ENCODE measurements at regions not wholly inside any gene's neighbourhood (a gene's known extent, or its start where the extent isn't known, plus 50 kb on each side); places are given as distances from the start of the nearest gene placed in this dataset.
"Not testable (repeated sequence)": the region's sequence is repeated elsewhere in the genome, so short reads cannot be mapped to it uniquely, and the experiment has no call there.

DNA sequence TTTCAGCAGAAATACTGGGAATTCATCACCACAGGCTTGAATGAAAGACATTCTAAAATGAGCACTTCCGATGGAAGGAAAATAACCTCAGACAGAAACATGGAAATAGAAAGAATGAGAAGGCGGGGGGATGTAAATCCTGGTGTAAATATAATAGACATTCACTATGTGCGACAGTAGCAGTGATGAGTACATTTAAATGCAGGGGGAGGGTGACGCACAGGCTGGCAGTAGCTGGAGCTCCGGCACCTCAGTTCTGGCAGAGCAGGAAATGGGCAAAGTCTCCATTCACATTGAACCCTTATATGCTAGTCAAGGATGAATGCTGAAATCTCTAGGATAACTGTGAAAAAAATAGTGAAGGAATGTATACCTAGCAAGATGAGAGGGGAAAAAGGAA, 172.7 kb upstream of the C14orf180 start:
- peaks cover 0 to 2% of the 10 kb centered on the region in 2 donors for H3K27me3 ChIP-seq (ENCODE audit: control insufficient read depth in 1 of 2, insufficient read depth in 2 of 2, low read length in 2 of 2)
- peaks cover 0 to 9% of the 10 kb centered on the region in 2 donors for H3K9me3 ChIP-seq (ENCODE audit: control insufficient read depth in 2 of 2, low read length in 2 of 2)
- no peaks in the 10 kb centered on the region for H3K4me1 ChIP-seq (ENCODE audit: control insufficient read depth, insufficient read depth, low read length)
- no peak overlapping the region for H3K4me3 ChIP-seq (ENCODE audit: low read length in 2 of 2)
- H3K27ac ChIP-seq (ENCODE audit: low read length), result no peak overlapping the region
- H3K36me3 ChIP-seq (ENCODE audit: control insufficient read depth in 2 of 2, insufficient read depth in 2 of 2, low read length in 2 of 2), result no peaks in the 10 kb centered on the region
- H3K9ac ChIP-seq (ENCODE audit: low read length in 2 of 2), result no peak overlapping the region

DNA sequence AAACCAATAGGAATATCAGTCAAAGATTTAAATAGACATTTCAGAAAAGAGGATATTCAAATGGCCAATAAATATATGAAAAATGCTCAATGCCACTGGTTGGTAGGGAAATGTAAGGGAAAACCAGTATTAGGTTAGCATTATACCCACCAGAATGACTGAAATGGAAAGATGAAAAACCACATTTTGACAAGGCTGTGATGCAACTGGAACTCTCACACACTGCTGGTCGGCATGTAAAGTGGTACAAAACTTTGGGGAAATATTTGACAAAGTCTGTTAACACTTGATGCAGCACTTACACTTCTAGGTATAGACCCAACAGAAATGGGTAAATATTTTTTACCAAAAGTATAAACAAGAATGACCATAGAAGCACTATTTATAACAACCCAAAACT, 163.2 kb upstream of the C14orf180 start:
- Histone ChIP-seq H3K9ac (ENCODE audit: low read length in 2 of 2) (no peak overlapping the region), H3K27me3 (ENCODE audit: control insufficient read depth in 1 of 2, insufficient read depth in 2 of 2, low read length in 2 of 2) (peaks cover 0 to 4% of the 10 kb centered on the region in 2 donors), H3K9me3 (ENCODE audit: control insufficient read depth in 2 of 2, low read length in 2 of 2) (no peaks in the 10 kb centered on the region), H3K4me3 (ENCODE audit: low read length in 2 of 2) (no peak overlapping the region), H3K36me3 (ENCODE audit: control insufficient read depth in 2 of 2, insufficient read depth in 2 of 2, low read length in 2 of 2) (no peaks in the 10 kb centered on the region), H3K4me1 (ENCODE audit: control insufficient read depth, insufficient read depth, low read length) (no peaks in the 10 kb centered on the region), H3K27ac (ENCODE audit: low read length) (no peak overlapping the region)

- Histone ChIP-seq H3K4me1 (ENCODE audit: control insufficient read depth, insufficient read depth, low read length) (no peaks in the 10 kb centered on the region), H3K27me3 (ENCODE audit: control insufficient read depth in 1 of 2, insufficient read depth in 2 of 2, low read length in 2 of 2) (peaks cover 0 to 4% of the 10 kb centered on the region in 2 donors), H3K36me3 (ENCODE audit: control insufficient read depth in 2 of 2, insufficient read depth in 2 of 2, low read length in 2 of 2) (no peaks in the 10 kb centered on the region), H3K27ac (ENCODE audit: low read length) (no peak overlapping the region), H3K4me3 (ENCODE audit: low read length in 2 of 2) (no peak overlapping the region), H3K9me3 (ENCODE audit: control insufficient read depth in 2 of 2, low read length in 2 of 2) (no peaks in the 10 kb centered on the region), H3K9ac (ENCODE audit: low read length in 2 of 2) (no peak overlapping the region)
Measured at GRCh38 chr14:104419865-104420505, 159.6 kb upstream of the C14orf180 start.

GRCh38 chr14:104420523-104420922, 159.0 kb upstream of the C14orf180 start:
- not testable (repeated sequence) for H3K4me3 ChIP-seq (ENCODE audit: low read length in 2 of 2); H3K9ac ChIP-seq (ENCODE audit: low read length in 2 of 2); H3K9me3 ChIP-seq (ENCODE audit: control insufficient read depth in 2 of 2, low read length in 2 of 2); H3K4me1 ChIP-seq (ENCODE audit: control insufficient read depth, insufficient read depth, low read length); H3K27me3 ChIP-seq (ENCODE audit: control insufficient read depth in 1 of 2, insufficient read depth in 2 of 2, low read length in 2 of 2); H3K36me3 ChIP-seq (ENCODE audit: control insufficient read depth in 2 of 2, insufficient read depth in 2 of 2, low read length in 2 of 2); H3K27ac ChIP-seq (ENCODE audit: low read length)

GRCh38 chr14:104420990-104421389, 158.6 kb upstream of the C14orf180 start:
- peaks cover 4% of the 10 kb centered on the region in 2 donors for H3K27me3 ChIP-seq (ENCODE audit: control insufficient read depth in 1 of 2, insufficient read depth in 2 of 2, low read length in 2 of 2)
- H3K36me3 ChIP-seq (ENCODE audit: control insufficient read depth in 2 of 2, insufficient read depth in 2 of 2, low read length in 2 of 2), result no peaks in the 10 kb centered on the region
- H3K4me3 ChIP-seq (ENCODE audit: low read length in 2 of 2), result no peak overlapping the region
- H3K27ac ChIP-seq (ENCODE audit: low read length), result no peak overlapping the region
- no peaks in the 10 kb centered on the region for H3K4me1 ChIP-seq (ENCODE audit: control insufficient read depth, insufficient read depth, low read length)
- no peaks in the 10 kb centered on the region for H3K9me3 ChIP-seq (ENCODE audit: control insufficient read depth in 2 of 2, low read length in 2 of 2)
- H3K9ac ChIP-seq (ENCODE audit: low read length in 2 of 2), result no peak overlapping the region

DNA sequence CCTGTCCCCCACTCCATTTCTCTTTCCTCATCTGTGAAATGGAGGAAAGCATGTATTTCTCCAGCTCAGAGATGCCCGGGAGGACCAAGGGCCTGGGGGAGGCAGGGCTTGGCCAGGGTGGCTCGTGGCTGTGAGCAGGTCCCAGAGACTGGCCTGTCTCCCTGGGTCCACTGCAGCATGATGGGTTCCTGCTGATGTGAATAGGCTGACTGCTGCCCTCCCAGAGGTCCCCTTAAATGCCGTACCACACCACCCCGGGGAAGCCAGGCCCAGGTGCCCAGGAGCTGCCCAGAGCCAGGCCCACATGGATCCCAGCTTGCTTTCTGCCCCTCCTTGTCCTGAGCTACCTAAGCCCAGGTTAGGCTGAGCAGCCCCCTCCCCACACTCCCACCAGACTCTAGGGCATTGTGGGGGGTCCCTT, 158.2 kb upstream of the C14orf180 start:
- Histone ChIP-seq H3K27me3 (ENCODE audit: control insufficient read depth in 1 of 2, insufficient read depth in 2 of 2, low read length in 2 of 2) (peaks cover under 1 to 4% of the 10 kb centered on the region in 2 donors), H3K4me1 (ENCODE audit: control insufficient read depth, insufficient read depth, low read length) (no peaks in the 10 kb centered on the region), H3K4me3 (ENCODE audit: low read length in 2 of 2) (no peak overlapping the region), H3K9ac (ENCODE audit: low read length in 2 of 2) (no peak overlapping the region), H3K27ac (ENCODE audit: low read length) (no peak overlapping the region), H3K36me3 (ENCODE audit: control insufficient read depth in 2 of 2, insufficient read depth in 2 of 2, low read length in 2 of 2) (no peaks in the 10 kb centered on the region), H3K9me3 (ENCODE audit: control insufficient read depth in 2 of 2, low read length in 2 of 2) (no peaks in the 10 kb centered on the region)

GRCh38 chr14:104421892-104422828, 157.4 kb upstream of the C14orf180 start:
- no peaks in the 10 kb centered on the region for H3K36me3 ChIP-seq (ENCODE audit: control insufficient read depth in 2 of 2, insufficient read depth in 2 of 2, low read length in 2 of 2)
- H3K27ac ChIP-seq (ENCODE audit: low read length), result no peak overlapping the region
- H3K9ac ChIP-seq (ENCODE audit: low read length in 2 of 2), result no peak overlapping the region
- H3K27me3 ChIP-seq (ENCODE audit: control insufficient read depth in 1 of 2, insufficient read depth in 2 of 2, low read length in 2 of 2), result peaks cover 0 to 4% of the 10 kb centered on the region in 2 donors
- no peak overlapping the region for H3K4me3 ChIP-seq (ENCODE audit: low read length in 2 of 2)
- no peaks in the 10 kb centered on the region for H3K9me3 ChIP-seq (ENCODE audit: control insufficient read depth in 2 of 2, low read length in 2 of 2)
- no peaks in the 10 kb centered on the region for H3K4me1 ChIP-seq (ENCODE audit: control insufficient read depth, insufficient read depth, low read length)

DNA sequence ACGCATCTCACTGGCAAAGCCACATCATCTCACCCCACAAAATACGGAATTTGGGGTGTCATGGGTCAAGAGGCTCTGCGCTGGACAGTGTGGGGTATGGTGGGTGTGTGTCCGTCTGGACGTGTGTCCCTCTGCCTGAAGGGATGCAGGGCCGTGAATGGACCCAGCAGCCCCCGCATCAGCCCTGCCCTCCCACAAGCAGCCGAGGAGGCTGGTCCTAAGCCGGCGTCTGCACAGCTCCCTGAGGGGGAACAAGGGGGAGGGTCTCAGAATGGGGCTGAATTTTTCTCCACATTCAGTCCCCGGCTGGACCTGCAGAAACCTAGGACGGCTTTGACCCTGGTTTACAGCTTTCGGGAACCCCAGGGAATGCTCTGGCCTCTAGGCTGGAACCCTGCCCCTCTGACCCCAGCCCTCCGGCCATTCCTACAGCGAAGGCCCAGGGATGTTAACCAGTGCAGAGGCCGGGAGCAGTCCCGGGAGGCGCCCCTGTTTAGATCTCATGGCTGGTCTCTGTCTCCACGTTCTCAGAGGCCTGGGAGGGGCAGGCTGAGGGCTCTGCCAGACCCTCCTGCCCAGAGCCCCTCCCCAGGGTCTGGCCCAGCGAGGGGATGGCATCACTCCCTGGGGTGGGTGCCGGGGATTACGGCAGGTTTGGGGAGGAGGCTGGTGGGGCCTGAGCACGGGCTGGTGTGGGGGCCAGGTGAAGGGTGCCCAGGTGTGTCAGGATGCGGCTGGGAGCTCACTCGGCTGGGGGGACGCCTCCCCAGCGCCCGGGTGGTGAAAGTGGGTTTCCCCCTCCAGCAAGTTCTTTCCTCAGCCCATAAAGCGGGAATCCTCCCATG, 156.5 kb upstream of the C14orf180 start:
- Histone ChIP-seq H3K4me1 (ENCODE audit: control insufficient read depth, insufficient read depth, low read length) (no peaks in the 10 kb centered on the region), H3K27me3 (ENCODE audit: control insufficient read depth in 1 of 2, insufficient read depth in 2 of 2, low read length in 2 of 2) (peaks cover 0 to 4% of the 10 kb centered on the region in 2 donors)

DNA sequence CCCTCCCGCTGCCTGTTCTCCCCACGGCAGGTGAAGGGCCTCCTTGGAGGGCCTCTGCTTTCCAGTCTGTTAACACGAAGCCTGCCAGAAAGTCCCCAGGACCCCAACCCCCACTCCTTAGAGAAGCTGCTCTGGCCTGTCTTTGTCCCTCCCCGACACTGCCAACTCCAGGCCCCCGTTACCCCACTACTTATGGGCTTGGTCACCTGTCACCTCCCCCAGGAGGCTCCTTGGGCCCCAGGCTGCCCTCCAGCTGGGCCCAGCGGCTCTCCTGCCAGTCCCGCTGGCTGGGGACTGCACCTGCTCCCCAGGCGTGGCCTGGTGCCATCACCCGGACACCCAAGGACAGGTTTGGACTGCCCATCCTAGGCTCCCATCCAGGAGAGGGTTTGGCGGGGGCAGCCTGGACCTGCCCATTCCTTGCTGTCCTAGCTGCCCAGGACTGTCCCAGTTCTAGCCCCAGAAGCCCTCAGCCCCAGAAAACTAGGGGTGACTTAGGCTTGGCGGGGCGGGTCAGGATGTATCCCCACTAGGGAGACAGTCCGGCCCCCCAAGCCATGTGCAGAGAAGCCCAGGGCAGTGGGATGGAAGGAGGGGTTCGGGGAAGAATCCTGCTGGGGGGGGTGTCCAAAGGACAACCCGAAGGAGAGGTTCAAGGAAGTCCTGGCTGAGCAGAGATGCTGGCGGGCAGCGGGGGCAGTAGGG, 155.7 kb upstream of the C14orf180 start:
- Histone ChIP-seq H3K27me3 (ENCODE audit: control insufficient read depth in 1 of 2, insufficient read depth in 2 of 2, low read length in 2 of 2) (peaks cover 0 to 4% of the 10 kb centered on the region in 2 donors), H3K4me3 (ENCODE audit: low read length in 2 of 2) (no peak overlapping the region), H3K27ac (ENCODE audit: low read length) (no peak overlapping the region), H3K9me3 (ENCODE audit: control insufficient read depth in 2 of 2, low read length in 2 of 2) (no peaks in the 10 kb centered on the region), H3K4me1 (ENCODE audit: control insufficient read depth, insufficient read depth, low read length) (no peaks in the 10 kb centered on the region), H3K36me3 (ENCODE audit: control insufficient read depth in 2 of 2, insufficient read depth in 2 of 2, low read length in 2 of 2) (no peaks in the 10 kb centered on the region), H3K9ac (ENCODE audit: low read length in 2 of 2) (no peak overlapping the region)

More for the DNA sequence above, 156.5 kb upstream of the C14orf180 start:
- no peak overlapping the region for H3K4me3 ChIP-seq (ENCODE audit: low read length in 2 of 2)
- no peak overlapping the region for H3K9ac ChIP-seq (ENCODE audit: low read length in 2 of 2)
- no peak overlapping the region for H3K27ac ChIP-seq (ENCODE audit: low read length)
- H3K36me3 ChIP-seq (ENCODE audit: control insufficient read depth in 2 of 2, insufficient read depth in 2 of 2, low read length in 2 of 2), result no peaks in the 10 kb centered on the region
- no peaks in the 10 kb centered on the region for H3K9me3 ChIP-seq (ENCODE audit: control insufficient read depth in 2 of 2, low read length in 2 of 2)

Measured in stomach smooth muscle (tissue), 2 donors.